ENCODE measurements at regions not wholly inside any gene's neighbourhood (a gene's known extent, or its start where the extent isn't known, plus 50 kb on each side); places are given as distances from the start of the nearest gene placed in this dataset.

GRCh38 chr18:45119876-45120275 is 439.2 kb downstream of the SETBP1 start:
- no peaks in the 10 kb centered on the region for H3K4me1 Mint-ChIP-seq
- no peak overlapping the region for H3K4me3 Mint-ChIP-seq
- H3K9me3 Mint-ChIP-seq, result no peaks in the 10 kb centered on the region
- H3K36me3 Mint-ChIP-seq, result no peaks in the 10 kb centered on the region
- no peak overlapping the region for H3K27ac Mint-ChIP-seq
- DNase-seq (no peak), ATAC-seq (no peak)
- H3K27me3 Mint-ChIP-seq, result peaks cover 0 to 5% (median 0%) of the 10 kb centered on the region in 5 donors
- POLR2A ChIA-PET, result no interaction called here

GRCh38 chr18:45121146-45121545 is 440.5 kb downstream of the SETBP1 start:
- ATAC-seq (no peak), DNase-seq (no peak)
- H3K4me1 Mint-ChIP-seq, result no peaks in the 10 kb centered on the region
- no peak overlapping the region for H3K4me3 Mint-ChIP-seq
- POLR2A ChIA-PET, result no interaction called here
- H3K36me3 Mint-ChIP-seq, result no peaks in the 10 kb centered on the region
- H3K27ac Mint-ChIP-seq, result no peak overlapping the region
- peaks cover 0 to 5% (median 0%) of the 10 kb centered on the region in 5 donors for H3K27me3 Mint-ChIP-seq
- no peaks in the 10 kb centered on the region for H3K9me3 Mint-ChIP-seq

- Mint-ChIP-seq H3K4me1 (no peaks in the 10 kb centered on the region), H3K9me3 (no peaks in the 10 kb centered on the region), H3K4me3 (no peak overlapping the region), H3K36me3 (no peaks in the 10 kb centered on the region), H3K27me3 (peaks cover 0 to 5% (median 0%) of the 10 kb centered on the region in 5 donors), H3K27ac (no peak overlapping the region)
- POLR2A ChIA-PET, result no interaction called here
- DNase-seq, result no peak
- no peak for ATAC-seq
Observed at GRCh38 chr18:45122506-45122905, 441.8 kb downstream of the SETBP1 start.

- no peaks in the 10 kb centered on the region for H3K4me1 Mint-ChIP-seq
- no peaks in the 10 kb centered on the region for H3K36me3 Mint-ChIP-seq
- peaks cover 0 to 4% (median 0%) of the 10 kb centered on the region in 9 donors for H3K9me3 Mint-ChIP-seq
- POLR2A ChIA-PET, result no interaction called here
- peaks cover 0 to 8% (median 3%) of the 10 kb centered on the region in 5 donors for H3K27me3 Mint-ChIP-seq
- DNase-seq, result no peak
- no peak for ATAC-seq
- no peak overlapping the region for H3K4me3 Mint-ChIP-seq
- H3K27ac Mint-ChIP-seq, result no peak overlapping the region
Observed at GRCh38 chr18:45127405-45127804, 446.7 kb downstream of the SETBP1 start.

GRCh38 chr18:45133276-45133675 is 452.6 kb downstream of the SETBP1 start:
- Mint-ChIP-seq H3K27ac (no peak overlapping the region), H3K36me3 (no peaks in the 10 kb centered on the region), H3K27me3 (peaks cover 0 to 9% (median 3%) of the 10 kb centered on the region in 5 donors), H3K9me3 (peaks cover 0 to 4% (median 0%) of the 10 kb centered on the region in 9 donors), H3K4me1 (peaks cover 0 to 12% (median 0%) of the 10 kb centered on the region in 4 donors), H3K4me3 (no peak overlapping the region)
- DNase-seq (no peak), ATAC-seq (no peak)
- POLR2A ChIA-PET, result no interaction called here

- no peak for DNase-seq
- Mint-ChIP-seq H3K4me3 (no peak overlapping the region), H3K27ac (no peak overlapping the region), H3K9me3 (peaks cover 0 to 6% (median 0%) of the 10 kb centered on the region in 9 donors), H3K27me3 (peaks cover 0 to 3% (median 1%) of the 10 kb centered on the region in 5 donors), H3K4me1 (peaks cover 0 to 19% (median 0%) of the 10 kb centered on the region in 4 donors), H3K36me3 (no peaks in the 10 kb centered on the region)
- POLR2A ChIA-PET, result no interaction called here
- no peak for ATAC-seq
Observed at GRCh38 chr18:45136381-45137086, 455.8 kb downstream of the SETBP1 start.

- Mint-ChIP-seq H3K4me1 (peaks cover 0 to 19% (median 0%) of the 10 kb centered on the region in 4 donors), H3K9me3 (peaks cover 0 to 7% (median 0%) of the 10 kb centered on the region in 9 donors), H3K36me3 (no peaks in the 10 kb centered on the region), H3K27ac (no peak overlapping the region), H3K27me3 (peaks cover 0 to 3% (median 1%) of the 10 kb centered on the region in 5 donors), H3K4me3 (no peak overlapping the region)
- no peak for ATAC-seq
- no peak for DNase-seq
- POLR2A ChIA-PET, result no interaction called here
Observed at GRCh38 chr18:45137087-45137419, 456.4 kb downstream of the SETBP1 start.

GRCh38 chr18:45139478-45139877 is 458.8 kb downstream of the SETBP1 start:
- H3K9me3 Mint-ChIP-seq, result peaks cover 0 to 7% (median 0%) of the 10 kb centered on the region in 9 donors
- DNase-seq (no peak), ATAC-seq (no peak)
- H3K27ac Mint-ChIP-seq, result no peak overlapping the region
- POLR2A ChIA-PET, result no interaction called here
- peaks cover 0 to 19% (median 0%) of the 10 kb centered on the region in 4 donors for H3K4me1 Mint-ChIP-seq
- no peaks in the 10 kb centered on the region for H3K36me3 Mint-ChIP-seq
- H3K4me3 Mint-ChIP-seq, result no peak overlapping the region
- H3K27me3 Mint-ChIP-seq, result peaks cover 0 to 10% (median 4%) of the 10 kb centered on the region in 5 donors

GRCh38 chr18:45142868-45143267 is 462.2 kb downstream of the SETBP1 start:
- H3K36me3 Mint-ChIP-seq, result no peaks in the 10 kb centered on the region
- peaks cover 0 to 7% (median 2%) of the 10 kb centered on the region in 9 donors for H3K9me3 Mint-ChIP-seq
- DNase-seq, result no peak
- ATAC-seq, result no peak
- H3K4me1 Mint-ChIP-seq, result peaks cover 0 to 7% (median 0%) of the 10 kb centered on the region in 4 donors
- H3K27ac Mint-ChIP-seq, result no peak overlapping the region
- H3K4me3 Mint-ChIP-seq, result no peak overlapping the region
- POLR2A ChIA-PET, result no interaction called here
- H3K27me3 Mint-ChIP-seq, result peaks cover 0 to 10% (median 4%) of the 10 kb centered on the region in 5 donors

GRCh38 chr18:45149712-45150111 is 465.6 kb upstream of the SLC14A2 start:
- POLR2A ChIA-PET, result interaction anchor here (0.5 kb wide), 1 partner anchor 466 kb away, joined by 3 read pairs; no protein-coding TSS in a partner anchor
- H3K36me3 Mint-ChIP-seq, result no peaks in the 10 kb centered on the region

GRCh38 chr18:45151645-45152044 is 463.6 kb upstream of the SLC14A2 start:
- POLR2A ChIA-PET, result no interaction called here
- DNase-seq (no peak), ATAC-seq (no peak)
- H3K9me3 Mint-ChIP-seq, result peaks cover 0 to 7% (median 0%) of the 10 kb centered on the region in 9 donors
- H3K36me3 Mint-ChIP-seq, result no peaks in the 10 kb centered on the region
- H3K4me3 Mint-ChIP-seq, result no peak overlapping the region
- H3K27me3 Mint-ChIP-seq, result peaks cover 0 to 11% (median 2%) of the 10 kb centered on the region in 5 donors
- H3K4me1 Mint-ChIP-seq, result no peaks in the 10 kb centered on the region
- H3K27ac Mint-ChIP-seq, result no peak overlapping the region

More at GRCh38 chr18:45149712-45150111, 465.6 kb upstream of the SLC14A2 start:
- Mint-ChIP-seq H3K9me3 (peaks cover 0 to 7% (median 0%) of the 10 kb centered on the region in 9 donors), H3K4me3 (no peak overlapping the region), H3K4me1 (no peaks in the 10 kb centered on the region), H3K27me3 (peaks cover 0 to 6% (median 2%) of the 10 kb centered on the region in 5 donors), H3K27ac (no peak overlapping the region)
- DNase-seq, result no peak
- no peak for ATAC-seq

- Mint-ChIP-seq H3K27me3 (peaks cover 0 to 11% (median 6%) of the 10 kb centered on the region in 5 donors), H3K36me3 (no peaks in the 10 kb centered on the region), H3K4me3 (no peak overlapping the region), H3K4me1 (no peaks in the 10 kb centered on the region), H3K27ac (no peak overlapping the region), H3K9me3 (peaks cover 0 to 7% (median 0%) of the 10 kb centered on the region in 9 donors)
- POLR2A ChIA-PET, result no interaction called here
- DNase-seq (no peak), ATAC-seq (no peak)
Observed at GRCh38 chr18:45155526-45155925, 459.8 kb upstream of the SLC14A2 start.

GRCh38 chr18:45156946-45157345 is 458.3 kb upstream of the SLC14A2 start:
- Mint-ChIP-seq H3K27me3 (peaks cover 0 to 13% (median 10%) of the 10 kb centered on the region in 5 donors), H3K9me3 (peaks cover 0 to 7% (median 0%) of the 10 kb centered on the region in 9 donors), H3K27ac (no peak overlapping the region), H3K36me3 (no peaks in the 10 kb centered on the region), H3K4me3 (no peak overlapping the region), H3K4me1 (peaks cover 0 to 3% (median 0%) of the 10 kb centered on the region in 4 donors)
- POLR2A ChIA-PET, result no interaction called here
- ATAC-seq, result no peak
- DNase-seq, result no peak

GRCh38 chr18:45157576-45157975 is 457.7 kb upstream of the SLC14A2 start:
- ATAC-seq, result no peak

More at GRCh38 chr18:45157576-45157975, 457.7 kb upstream of the SLC14A2 start:
- POLR2A ChIA-PET, result no interaction called here
- no peaks in the 10 kb centered on the region for H3K36me3 Mint-ChIP-seq
- peaks cover 0 to 3% (median 0%) of the 10 kb centered on the region in 4 donors for H3K4me1 Mint-ChIP-seq
- H3K9me3 Mint-ChIP-seq, result peaks cover 0 to 4% (median 0%) of the 10 kb centered on the region in 9 donors
- peaks cover 0 to 14% (median 7%) of the 10 kb centered on the region in 5 donors for H3K27me3 Mint-ChIP-seq
- no peak overlapping the region for H3K27ac Mint-ChIP-seq
- DNase-seq, result no peak
- no peak overlapping the region for H3K4me3 Mint-ChIP-seq

Measured in naive thymus-derived CD8-positive, alpha-beta T cell (primary cell).